ENCODE measurements at regions not wholly inside any gene's neighbourhood (a gene's known extent, or its start where the extent isn't known, plus 50 kb on each side); places are given as distances from the start of the nearest gene placed in this dataset.
"Not testable (repeated sequence)": the region's sequence is repeated elsewhere in the genome, so short reads cannot be mapped to it uniquely, and the experiment has no call there.

DNA sequence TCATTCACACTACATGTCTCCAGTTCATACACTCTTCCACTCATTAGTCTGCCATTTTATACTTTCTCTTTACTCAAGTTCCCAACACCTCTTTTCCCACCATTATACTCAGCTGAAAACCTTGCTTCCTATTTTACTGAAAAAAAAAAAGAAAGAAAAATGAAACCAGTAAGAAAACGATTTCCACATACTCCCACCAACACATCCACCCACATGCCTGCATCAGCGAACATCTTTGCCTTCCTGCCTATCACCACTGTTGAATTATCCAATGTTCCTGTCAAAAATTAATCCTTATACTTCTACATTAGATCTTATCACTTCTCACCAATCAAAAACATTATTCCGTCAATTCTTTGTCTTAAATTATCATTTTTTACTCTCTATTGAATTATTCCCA, 188.1 kb upstream of the FAM241A start:
- Mint-ChIP-seq H3K9me3 (peaks cover 2% of the 10 kb centered on the region), H3K4me3 (no peak overlapping the region), H3K27ac (no peak overlapping the region), H3K36me3 (ENCODE audit: low read depth) (no peaks in the 10 kb centered on the region), H3K4me1 (no peaks in the 10 kb centered on the region), H3K27me3 (ENCODE audit: low read depth, poor library complexity) (peaks cover 2% of the 10 kb centered on the region)
- DNase-seq, result no peak
- TF ChIP-seq, protein P1, sequence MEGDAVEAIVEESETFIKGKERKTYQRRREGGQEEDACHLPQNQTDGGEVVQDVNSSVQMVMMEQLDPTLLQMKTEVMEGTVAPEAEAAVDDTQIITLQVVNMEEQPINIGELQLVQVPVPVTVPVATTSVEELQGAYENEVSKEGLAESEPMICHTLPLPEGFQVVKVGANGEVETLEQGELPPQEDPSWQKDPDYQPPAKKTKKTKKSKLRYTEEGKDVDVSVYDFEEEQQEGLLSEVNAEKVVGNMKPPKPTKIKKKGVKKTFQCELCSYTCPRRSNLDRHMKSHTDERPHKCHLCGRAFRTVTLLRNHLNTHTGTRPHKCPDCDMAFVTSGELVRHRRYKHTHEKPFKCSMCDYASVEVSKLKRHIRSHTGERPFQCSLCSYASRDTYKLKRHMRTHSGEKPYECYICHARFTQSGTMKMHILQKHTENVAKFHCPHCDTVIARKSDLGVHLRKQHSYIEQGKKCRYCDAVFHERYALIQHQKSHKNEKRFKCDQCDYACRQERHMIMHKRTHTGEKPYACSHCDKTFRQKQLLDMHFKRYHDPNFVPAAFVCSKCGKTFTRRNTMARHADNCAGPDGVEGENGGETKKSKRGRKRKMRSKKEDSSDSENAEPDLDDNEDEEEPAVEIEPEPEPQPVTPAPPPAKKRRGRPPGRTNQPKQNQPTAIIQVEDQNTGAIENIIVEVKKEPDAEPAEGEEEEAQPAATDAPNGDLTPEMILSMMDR (IDR thresholded peaks at IDR 0.05), result no peak

DNA sequence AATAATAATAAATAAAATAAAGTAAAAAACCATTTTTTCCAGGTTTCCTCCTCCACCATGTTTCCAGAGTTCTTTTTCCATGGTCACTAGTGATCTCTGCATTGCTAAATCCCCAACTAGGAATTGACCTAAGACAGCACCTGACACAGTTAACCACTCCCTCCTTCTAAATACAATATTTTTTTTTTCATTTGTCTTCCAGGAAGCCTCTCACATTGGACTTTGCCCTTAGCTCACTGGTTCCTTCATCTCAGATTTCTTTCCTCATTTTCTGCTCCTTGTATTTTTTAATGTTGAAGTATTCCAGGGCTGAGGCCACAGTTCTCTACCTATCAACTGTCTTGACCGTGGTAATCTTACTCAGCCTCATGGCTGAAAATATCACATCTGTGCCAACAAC, 187.3 kb upstream of the FAM241A start:
- H3K9me3 Mint-ChIP-seq, result no peaks in the 10 kb centered on the region
- DNase-seq, result no peak
- no peak overlapping the region for H3K27ac Mint-ChIP-seq
- H3K36me3 Mint-ChIP-seq (ENCODE audit: low read depth), result no peaks in the 10 kb centered on the region
- TF ChIP-seq, protein P1 (IDR thresholded peaks at IDR 0.05), result no peak
- no peaks in the 10 kb centered on the region for H3K27me3 Mint-ChIP-seq (ENCODE audit: low read depth, poor library complexity)
- H3K4me1 Mint-ChIP-seq, result no peaks in the 10 kb centered on the region
- no peak overlapping the region for H3K4me3 Mint-ChIP-seq

DNA sequence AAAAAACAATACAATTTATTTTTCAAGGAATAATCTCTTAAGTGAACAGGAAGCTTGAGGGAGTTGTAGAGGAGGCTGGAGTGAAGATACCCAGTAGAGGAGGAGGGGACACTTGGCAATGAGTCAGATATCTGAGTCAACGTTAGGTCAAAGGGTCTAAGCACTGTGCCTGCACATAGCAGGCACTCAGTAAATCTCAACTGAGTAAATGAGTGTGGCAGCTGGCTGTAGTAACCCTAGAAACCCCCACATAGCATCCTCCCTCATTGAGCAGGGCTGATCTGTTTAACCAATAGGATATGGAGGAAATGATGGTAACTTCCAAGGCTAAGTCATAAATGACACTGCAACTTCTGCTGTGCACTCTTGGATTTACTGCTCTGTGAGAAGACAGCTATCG, 186.0 kb upstream of the FAM241A start:
- H3K27me3 Mint-ChIP-seq (ENCODE audit: low read depth, poor library complexity), result no peaks in the 10 kb centered on the region
- no peak overlapping the region for H3K27ac Mint-ChIP-seq
- no peak overlapping the region for H3K4me3 Mint-ChIP-seq

DNA sequence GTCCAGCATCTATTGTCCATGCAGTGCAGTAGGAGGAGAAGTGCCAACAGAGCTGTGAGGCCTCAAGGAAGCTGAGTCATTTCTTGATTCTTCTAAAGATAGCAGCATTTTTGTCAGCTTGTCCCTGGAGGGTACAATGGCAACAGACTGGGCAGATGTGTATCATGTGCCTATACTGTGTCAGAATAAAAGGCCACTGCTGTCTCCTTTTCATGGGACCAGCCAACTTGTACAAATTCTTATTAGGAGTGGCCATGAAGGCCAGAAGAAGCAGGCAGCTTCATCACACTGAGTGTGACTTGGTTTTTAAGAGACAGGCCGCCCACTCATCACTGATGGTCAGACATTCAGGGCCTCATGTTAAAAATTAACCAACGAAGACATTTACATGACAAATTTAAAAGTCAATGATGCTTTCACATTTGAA, 185.0 kb upstream of the FAM241A start:
- Mint-ChIP-seq H3K27me3 (ENCODE audit: low read depth, poor library complexity) (no peaks in the 10 kb centered on the region), H3K36me3 (ENCODE audit: low read depth) (no peaks in the 10 kb centered on the region), H3K27ac (no peak overlapping the region), H3K9me3 (no peaks in the 10 kb centered on the region), H3K4me3 (no peak overlapping the region), H3K4me1 (no peaks in the 10 kb centered on the region)
- TF ChIP-seq, protein P1 (IDR thresholded peaks at IDR 0.05), result no peak
- no peak for DNase-seq

More for the DNA sequence above, 186.0 kb upstream of the FAM241A start:
- TF ChIP-seq, protein P1 (IDR thresholded peaks at IDR 0.05), result no peak
- DNase-seq, result no peak
- no peaks in the 10 kb centered on the region for H3K36me3 Mint-ChIP-seq (ENCODE audit: low read depth)
- no peaks in the 10 kb centered on the region for H3K9me3 Mint-ChIP-seq
- no peaks in the 10 kb centered on the region for H3K4me1 Mint-ChIP-seq

DNA sequence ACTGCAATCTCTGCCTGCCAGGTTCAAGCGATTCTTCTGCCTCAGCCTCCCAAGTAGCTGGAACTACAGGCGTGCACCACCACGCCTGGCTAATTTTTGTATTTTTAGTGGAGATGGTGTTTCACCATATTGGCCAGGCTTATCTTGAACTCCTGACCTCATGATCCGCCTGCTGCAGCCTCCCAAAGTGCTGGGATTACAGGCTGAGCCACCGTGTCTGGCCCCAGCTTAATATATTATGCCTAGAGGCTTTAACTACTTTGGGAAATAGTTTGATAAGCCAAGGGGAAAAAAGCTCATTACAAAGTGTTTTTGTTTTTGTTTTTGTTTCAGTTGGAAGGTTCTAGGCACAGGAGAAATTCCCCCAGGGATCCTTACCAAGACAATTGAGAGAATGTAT, 184.2 kb upstream of the FAM241A start:
- not testable (repeated sequence) for H3K36me3 Mint-ChIP-seq (ENCODE audit: low read depth); H3K27ac Mint-ChIP-seq; H3K4me3 Mint-ChIP-seq; DNase-seq; H3K9me3 Mint-ChIP-seq; H3K27me3 Mint-ChIP-seq (ENCODE audit: low read depth, poor library complexity); H3K4me1 Mint-ChIP-seq

DNA sequence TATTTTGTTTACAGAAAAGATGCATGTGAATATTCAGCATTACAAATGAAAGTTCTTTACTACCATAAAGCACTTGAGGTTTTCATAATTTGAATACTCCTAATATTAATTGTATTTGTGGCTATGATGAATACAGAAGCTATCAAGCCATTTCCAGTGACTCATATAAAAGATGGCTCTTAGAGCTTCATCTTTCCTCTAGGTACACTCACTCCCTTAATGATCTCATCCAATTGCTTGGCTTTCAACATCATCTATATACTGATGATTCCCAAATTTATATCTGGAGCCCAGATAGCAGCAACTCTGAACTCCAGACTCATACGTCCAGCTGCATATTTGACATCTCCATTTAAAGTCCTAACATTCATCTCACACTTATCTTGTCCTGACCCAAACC, 183.4 kb upstream of the FAM241A start:
- TF ChIP-seq, protein P1 (IDR thresholded peaks at IDR 0.05), result no peak
- no peak overlapping the region for H3K27ac Mint-ChIP-seq
- H3K27me3 Mint-ChIP-seq (ENCODE audit: low read depth, poor library complexity), result no peaks in the 10 kb centered on the region
- no peak for DNase-seq
- no peaks in the 10 kb centered on the region for H3K4me1 Mint-ChIP-seq
- H3K4me3 Mint-ChIP-seq, result no peak overlapping the region
- H3K36me3 Mint-ChIP-seq (ENCODE audit: low read depth), result no peaks in the 10 kb centered on the region
- no peaks in the 10 kb centered on the region for H3K9me3 Mint-ChIP-seq

Measured in nephron progenitor cell (in vitro differentiated cells).